Effector memory CD8-positive, alpha-beta T cell (primary cell): ENCODE measurements at regions not wholly inside any gene's neighbourhood (a gene's known extent, or its start where the extent isn't known, plus 50 kb on each side); places are given as distances from the start of the nearest gene placed in this dataset.

Source experiments
- ATAC-seq: fragments of 150-1000 bp; cut with Tn5 transposase; replicated peaks from 2 replicates; pipeline ENCODE4 v1.10.0; 2021; ENCODE audit warnings: mild to moderate bottlenecking, moderate library complexity
- DNase-seq, 3 experiments: peaks; one replicate each; pipeline ENCODE4 v3.0.0; 2021
- H3K27ac Mint-ChIP-seq, 2 donors: one replicate each; pipeline ENCODE4 v1.8.0; 2022; ENCODE audit warnings: mild to moderate bottlenecking in 2 of 2, mixed read lengths in 2 of 2, moderate library complexity in 2 of 2
- H3K27me3 Mint-ChIP-seq, 2 donors: one replicate each; pipeline ENCODE4 v1.8.0; 2022; ENCODE audit warnings: mixed read lengths in 2 of 2
- H3K36me3 Mint-ChIP-seq: one replicate; pipeline ENCODE4 v1.8.0; 2022; ENCODE audit warnings: mild to moderate bottlenecking, moderate library complexity, mixed read lengths; ENCODE audit not compliant: insufficient read depth
- H3K4me1 Mint-ChIP-seq, 2 donors: one replicate each; pipeline ENCODE4 v1.8.0; 2022; ENCODE audit warnings: low read depth in 2 of 2, mixed read lengths in 2 of 2
- H3K4me3 Mint-ChIP-seq, 2 donors: one replicate each; pipeline ENCODE4 v1.8.0; 2022; ENCODE audit warnings: mild to moderate bottlenecking in 2 of 2, mixed read lengths in 2 of 2, moderate library complexity in 2 of 2
- H3K9me3 Mint-ChIP-seq, 2 donors: one replicate each; pipeline ENCODE4 v1.8.0; 2022; ENCODE audit warnings: mixed read lengths in 2 of 2

GRCh38 chr4:78682070-78682469 is 94.1 kb upstream of the BMP2K start:
- DNase-seq, result no peak
- Mint-ChIP-seq H3K4me3 (no peak overlapping the region), H3K36me3 (no peaks in the 10 kb centered on the region), H3K27me3 (peaks cover 0 to 21% of the 10 kb centered on the region in 2 donors), H3K27ac (no peak overlapping the region), H3K4me1 (no peaks in the 10 kb centered on the region), H3K9me3 (no peaks in the 10 kb centered on the region)
- ATAC-seq, result no peak

- Mint-ChIP-seq H3K27ac (no peak overlapping the region), H3K9me3 (no peaks in the 10 kb centered on the region), H3K4me1 (no peaks in the 10 kb centered on the region), H3K27me3 (peaks cover 0 to 21% of the 10 kb centered on the region in 2 donors), H3K4me3 (no peak overlapping the region), H3K36me3 (no peaks in the 10 kb centered on the region)
- DNase-seq, result no peak
- no peak for ATAC-seq
These were observed 92.8 kb upstream of the BMP2K start for GRCh38 chr4:78683352-78683751.

GRCh38 chr4:78684325-78685079 is 91.6 kb upstream of the BMP2K start:
- Mint-ChIP-seq H3K4me1 (no peaks in the 10 kb centered on the region), H3K4me3 (no peak overlapping the region), H3K9me3 (no peaks in the 10 kb centered on the region), H3K36me3 (no peaks in the 10 kb centered on the region), H3K27ac (no peak overlapping the region), H3K27me3 (peaks cover 0 to 21% of the 10 kb centered on the region in 2 donors)
- no peak for DNase-seq
- no peak for ATAC-seq

- peaks cover 17 to 36% of the 10 kb centered on the region in 2 donors for H3K27me3 Mint-ChIP-seq
- no peak for ATAC-seq
- DNase-seq, result no peak
- no peak overlapping the region for H3K4me3 Mint-ChIP-seq
- no peaks in the 10 kb centered on the region for H3K36me3 Mint-ChIP-seq
- no peak overlapping the region for H3K27ac Mint-ChIP-seq
- H3K4me1 Mint-ChIP-seq, result no peaks in the 10 kb centered on the region
- no peaks in the 10 kb centered on the region for H3K9me3 Mint-ChIP-seq
These were observed 88.3 kb upstream of the BMP2K start for GRCh38 chr4:78687818-78688217.

- no peaks in the 10 kb centered on the region for H3K4me1 Mint-ChIP-seq
These were observed 87.8 kb upstream of the BMP2K start for GRCh38 chr4:78688366-78688765.

GRCh38 chr4:78689261-78689660 is 86.9 kb upstream of the BMP2K start:
- Mint-ChIP-seq H3K4me3 (no peak overlapping the region), H3K36me3 (no peaks in the 10 kb centered on the region), H3K4me1 (no peaks in the 10 kb centered on the region), H3K9me3 (no peaks in the 10 kb centered on the region), H3K27me3 (peaks cover 17 to 28% of the 10 kb centered on the region in 2 donors), H3K27ac (no peak overlapping the region)
- DNase-seq (no peak), ATAC-seq (no peak)

More at GRCh38 chr4:78688366-78688765, 87.8 kb upstream of the BMP2K start:
- Mint-ChIP-seq H3K27ac (no peak overlapping the region), H3K9me3 (no peaks in the 10 kb centered on the region), H3K36me3 (no peaks in the 10 kb centered on the region), H3K27me3 (peaks cover 17 to 36% of the 10 kb centered on the region in 2 donors), H3K4me3 (no peak overlapping the region)
- ATAC-seq (no peak), DNase-seq (no peak)

GRCh38 chr4:78689700-78690323 is 86.3 kb upstream of the BMP2K start:
- Mint-ChIP-seq H3K27me3 (peaks cover 17 to 24% of the 10 kb centered on the region in 2 donors), H3K9me3 (no peaks in the 10 kb centered on the region), H3K36me3 (no peaks in the 10 kb centered on the region), H3K4me1 (no peaks in the 10 kb centered on the region), H3K27ac (no peak overlapping the region), H3K4me3 (no peak overlapping the region)
- ATAC-seq (no peak), DNase-seq (no peak)

GRCh38 chr4:78691334-78691754 is 84.8 kb upstream of the BMP2K start:
- Mint-ChIP-seq H3K4me3 (no peak overlapping the region), H3K27me3 (peaks cover 17 to 24% of the 10 kb centered on the region in 2 donors), H3K4me1 (no peaks in the 10 kb centered on the region), H3K36me3 (no peaks in the 10 kb centered on the region), H3K9me3 (no peaks in the 10 kb centered on the region), H3K27ac (no peak overlapping the region)
- ATAC-seq (no peak), DNase-seq (no peak)

GRCh38 chr4:78691971-78692821 is 84.0 kb upstream of the BMP2K start:
- no peaks in the 10 kb centered on the region for H3K4me1 Mint-ChIP-seq
- no peaks in the 10 kb centered on the region for H3K9me3 Mint-ChIP-seq
- no peak overlapping the region for H3K27ac Mint-ChIP-seq
- peaks cover 17 to 24% of the 10 kb centered on the region in 2 donors for H3K27me3 Mint-ChIP-seq
- H3K4me3 Mint-ChIP-seq, result no peak overlapping the region
- DNase-seq (no peak), ATAC-seq (no peak)
- H3K36me3 Mint-ChIP-seq, result no peaks in the 10 kb centered on the region

- H3K27ac Mint-ChIP-seq, result no peak overlapping the region
These were observed 83.4 kb upstream of the BMP2K start for GRCh38 chr4:78692822-78693170.

GRCh38 chr4:78693777-78694456 is 82.2 kb upstream of the BMP2K start:
- H3K4me1 Mint-ChIP-seq, result no peaks in the 10 kb centered on the region
- no peaks in the 10 kb centered on the region for H3K9me3 Mint-ChIP-seq
- peaks cover 17 to 24% of the 10 kb centered on the region in 2 donors for H3K27me3 Mint-ChIP-seq
- H3K27ac Mint-ChIP-seq, result no peak overlapping the region
- no peaks in the 10 kb centered on the region for H3K36me3 Mint-ChIP-seq
- DNase-seq (no peak), ATAC-seq (no peak)
- H3K4me3 Mint-ChIP-seq, result no peak overlapping the region

More at GRCh38 chr4:78692822-78693170, 83.4 kb upstream of the BMP2K start:
- Mint-ChIP-seq H3K9me3 (no peaks in the 10 kb centered on the region), H3K4me3 (no peak overlapping the region), H3K27me3 (peaks cover 17 to 24% of the 10 kb centered on the region in 2 donors), H3K4me1 (no peaks in the 10 kb centered on the region), H3K36me3 (no peaks in the 10 kb centered on the region)
- ATAC-seq (no peak), DNase-seq (no peak)

- Mint-ChIP-seq H3K27me3 (peaks cover 17 to 24% of the 10 kb centered on the region in 2 donors), H3K4me3 (no peak overlapping the region), H3K9me3 (no peaks in the 10 kb centered on the region), H3K4me1 (no peaks in the 10 kb centered on the region), H3K36me3 (no peaks in the 10 kb centered on the region), H3K27ac (no peak overlapping the region)
- no peak for DNase-seq
- ATAC-seq, result no peak
These were observed 81.7 kb upstream of the BMP2K start for GRCh38 chr4:78694457-78694787.

- DNase-seq (no peak), ATAC-seq (no peak)
- Mint-ChIP-seq H3K27me3 (peaks cover 7 to 10% of the 10 kb centered on the region in 2 donors), H3K4me1 (no peaks in the 10 kb centered on the region), H3K4me3 (no peak overlapping the region), H3K36me3 (no peaks in the 10 kb centered on the region), H3K27ac (no peak overlapping the region), H3K9me3 (no peaks in the 10 kb centered on the region)
These were observed 80.2 kb upstream of the BMP2K start for GRCh38 chr4:78695910-78696309.
